ENCODE measurements at regions not wholly inside any gene's neighbourhood (a gene's known extent, or its start where the extent isn't known, plus 50 kb on each side); places are given as distances from the start of the nearest gene placed in this dataset.
A peak's percentile ranks its signal among the peaks of the same experiment; 100 is the strongest.
"Not testable (repeated sequence)": the region's sequence is repeated elsewhere in the genome, so short reads cannot be mapped to it uniquely, and the experiment has no call there.

DNA sequence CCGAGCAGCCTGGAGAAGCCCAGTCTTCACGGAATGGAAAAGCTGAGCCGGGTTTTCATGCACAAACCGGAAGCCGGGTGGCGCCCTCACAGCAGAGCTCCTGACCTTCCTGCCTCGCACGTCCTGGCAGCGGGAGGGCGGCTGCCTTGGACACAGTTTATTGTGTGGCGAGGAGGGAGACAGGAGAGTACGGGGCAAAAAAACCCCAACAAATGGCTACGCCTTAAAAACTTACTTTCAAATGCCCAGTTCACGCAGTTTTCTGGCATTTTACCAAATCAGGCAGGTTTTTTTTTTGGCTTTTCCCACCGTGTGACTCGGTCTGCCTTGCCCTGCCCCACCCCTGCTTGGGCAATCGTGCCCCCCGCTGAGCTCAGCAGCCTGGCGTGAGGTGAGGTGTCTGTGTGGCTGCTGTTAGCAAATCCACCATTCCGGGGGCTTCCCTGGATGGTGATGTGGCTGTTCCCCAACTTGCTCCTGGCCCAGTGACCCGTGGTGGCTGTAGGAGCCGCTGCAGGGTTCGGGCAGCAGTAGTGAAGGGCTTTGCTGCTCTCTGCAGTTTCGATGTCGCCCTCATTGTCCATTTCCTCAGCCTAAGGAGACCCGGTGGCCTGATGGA lies 187.1 kb upstream of the SULF2 start (continued):
- TF ChIP-seq, protein P1, sequence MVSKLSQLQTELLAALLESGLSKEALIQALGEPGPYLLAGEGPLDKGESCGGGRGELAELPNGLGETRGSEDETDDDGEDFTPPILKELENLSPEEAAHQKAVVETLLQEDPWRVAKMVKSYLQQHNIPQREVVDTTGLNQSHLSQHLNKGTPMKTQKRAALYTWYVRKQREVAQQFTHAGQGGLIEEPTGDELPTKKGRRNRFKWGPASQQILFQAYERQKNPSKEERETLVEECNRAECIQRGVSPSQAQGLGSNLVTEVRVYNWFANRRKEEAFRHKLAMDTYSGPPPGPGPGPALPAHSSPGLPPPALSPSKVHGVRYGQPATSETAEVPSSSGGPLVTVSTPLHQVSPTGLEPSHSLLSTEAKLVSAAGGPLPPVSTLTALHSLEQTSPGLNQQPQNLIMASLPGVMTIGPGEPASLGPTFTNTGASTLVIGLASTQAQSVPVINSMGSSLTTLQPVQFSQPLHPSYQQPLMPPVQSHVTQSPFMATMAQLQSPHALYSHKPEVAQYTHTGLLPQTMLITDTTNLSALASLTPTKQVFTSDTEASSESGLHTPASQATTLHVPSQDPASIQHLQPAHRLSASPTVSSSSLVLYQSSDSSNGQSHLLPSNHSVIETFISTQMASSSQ (IDR thresholded peaks at IDR 0.05; ENCODE audit: low read depth) = not testable (repeated sequence)
- TF ChIP-seq, protein P1 (CRISPR knock-in tag; IDR thresholded peaks at IDR 0.05; ENCODE audit: borderline replicate concordance) = 0 out of 2 replicates have a peak, but pooled peaks have one; percentile 25
- TF ChIP-seq, protein P2, sequence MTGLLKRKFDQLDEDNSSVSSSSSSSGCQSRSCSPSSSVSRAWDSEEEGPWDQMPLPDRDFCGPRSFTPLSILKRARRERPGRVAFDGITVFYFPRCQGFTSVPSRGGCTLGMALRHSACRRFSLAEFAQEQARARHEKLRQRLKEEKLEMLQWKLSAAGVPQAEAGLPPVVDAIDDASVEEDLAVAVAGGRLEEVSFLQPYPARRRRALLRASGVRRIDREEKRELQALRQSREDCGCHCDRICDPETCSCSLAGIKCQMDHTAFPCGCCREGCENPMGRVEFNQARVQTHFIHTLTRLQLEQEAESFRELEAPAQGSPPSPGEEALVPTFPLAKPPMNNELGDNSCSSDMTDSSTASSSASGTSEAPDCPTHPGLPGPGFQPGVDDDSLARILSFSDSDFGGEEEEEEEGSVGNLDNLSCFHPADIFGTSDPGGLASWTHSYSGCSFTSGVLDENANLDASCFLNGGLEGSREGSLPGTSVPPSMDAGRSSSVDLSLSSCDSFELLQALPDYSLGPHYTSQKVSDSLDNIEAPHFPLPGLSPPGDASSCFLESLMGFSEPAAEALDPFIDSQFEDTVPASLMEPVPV (CRISPR knock-in tag; IDR thresholded peaks at IDR 0.05) = peak; percentile 42; the same call in 1 of the 2 replicates
- TF ChIP-seq, protein P3, sequence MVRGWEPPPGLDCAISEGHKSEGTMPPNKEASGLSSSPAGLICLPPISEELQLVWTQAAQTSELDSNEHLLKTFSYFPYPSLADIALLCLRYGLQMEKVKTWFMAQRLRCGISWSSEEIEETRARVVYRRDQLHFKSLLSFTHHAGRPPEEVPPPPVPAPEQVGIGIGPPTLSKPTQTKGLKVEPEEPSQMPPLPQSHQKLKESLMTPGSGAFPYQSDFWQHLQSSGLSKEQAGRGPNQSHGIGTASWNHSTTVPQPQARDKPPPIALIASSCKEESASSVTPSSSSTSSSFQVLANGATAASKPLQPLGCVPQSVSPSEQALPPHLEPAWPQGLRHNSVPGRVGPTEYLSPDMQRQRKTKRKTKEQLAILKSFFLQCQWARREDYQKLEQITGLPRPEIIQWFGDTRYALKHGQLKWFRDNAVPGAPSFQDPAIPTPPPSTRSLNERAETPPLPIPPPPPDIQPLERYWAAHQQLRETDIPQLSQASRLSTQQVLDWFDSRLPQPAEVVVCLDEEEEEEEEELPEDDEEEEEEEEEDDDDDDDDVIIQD (CRISPR knock-in tag; IDR thresholded peaks at IDR 0.05; ENCODE audit: low read depth) = peak; percentile 81; the same call in 1 of the 2 replicates
- peak; percentile 41 for TF ChIP-seq XRCC5 (optimal IDR thresholded peaks at IDR 0.05; ENCODE audit: low read length)
- TF ChIP-seq, protein P4, sequence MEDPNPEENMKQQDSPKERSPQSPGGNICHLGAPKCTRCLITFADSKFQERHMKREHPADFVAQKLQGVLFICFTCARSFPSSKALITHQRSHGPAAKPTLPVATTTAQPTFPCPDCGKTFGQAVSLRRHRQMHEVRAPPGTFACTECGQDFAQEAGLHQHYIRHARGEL (CRISPR knock-in tag; IDR thresholded peaks at IDR 0.05) = 0 out of 2 replicates have a peak, but pooled peaks have one; percentile 41
- TF ChIP-seq, protein P5, sequence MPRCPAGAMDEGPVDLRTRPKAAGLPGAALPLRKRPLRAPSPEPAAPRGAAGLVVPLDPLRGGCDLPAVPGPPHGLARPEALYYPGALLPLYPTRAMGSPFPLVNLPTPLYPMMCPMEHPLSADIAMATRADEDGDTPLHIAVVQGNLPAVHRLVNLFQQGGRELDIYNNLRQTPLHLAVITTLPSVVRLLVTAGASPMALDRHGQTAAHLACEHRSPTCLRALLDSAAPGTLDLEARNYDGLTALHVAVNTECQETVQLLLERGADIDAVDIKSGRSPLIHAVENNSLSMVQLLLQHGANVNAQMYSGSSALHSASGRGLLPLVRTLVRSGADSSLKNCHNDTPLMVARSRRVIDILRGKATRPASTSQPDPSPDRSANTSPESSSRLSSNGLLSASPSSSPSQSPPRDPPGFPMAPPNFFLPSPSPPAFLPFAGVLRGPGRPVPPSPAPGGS (CRISPR knock-in tag; IDR thresholded peaks at IDR 0.05) = peak; percentile 12; the same call in 1 of the 2 replicates
- TF ChIP-seq, protein P6, sequence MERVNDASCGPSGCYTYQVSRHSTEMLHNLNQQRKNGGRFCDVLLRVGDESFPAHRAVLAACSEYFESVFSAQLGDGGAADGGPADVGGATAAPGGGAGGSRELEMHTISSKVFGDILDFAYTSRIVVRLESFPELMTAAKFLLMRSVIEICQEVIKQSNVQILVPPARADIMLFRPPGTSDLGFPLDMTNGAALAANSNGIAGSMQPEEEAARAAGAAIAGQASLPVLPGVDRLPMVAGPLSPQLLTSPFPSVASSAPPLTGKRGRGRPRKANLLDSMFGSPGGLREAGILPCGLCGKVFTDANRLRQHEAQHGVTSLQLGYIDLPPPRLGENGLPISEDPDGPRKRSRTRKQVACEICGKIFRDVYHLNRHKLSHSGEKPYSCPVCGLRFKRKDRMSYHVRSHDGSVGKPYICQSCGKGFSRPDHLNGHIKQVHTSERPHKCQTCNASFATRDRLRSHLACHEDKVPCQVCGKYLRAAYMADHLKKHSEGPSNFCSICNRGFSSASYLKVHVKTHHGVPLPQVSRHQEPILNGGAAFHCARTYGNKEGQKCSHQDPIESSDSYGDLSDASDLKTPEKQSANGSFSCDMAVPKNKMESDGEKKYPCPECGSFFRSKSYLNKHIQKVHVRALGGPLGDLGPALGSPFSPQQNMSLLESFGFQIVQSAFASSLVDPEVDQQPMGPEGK (CRISPR knock-in tag; IDR thresholded peaks at IDR 0.05) = peak; percentile 31; the same call in 1 of the 2 replicates
- TF ChIP-seq, protein P7, sequence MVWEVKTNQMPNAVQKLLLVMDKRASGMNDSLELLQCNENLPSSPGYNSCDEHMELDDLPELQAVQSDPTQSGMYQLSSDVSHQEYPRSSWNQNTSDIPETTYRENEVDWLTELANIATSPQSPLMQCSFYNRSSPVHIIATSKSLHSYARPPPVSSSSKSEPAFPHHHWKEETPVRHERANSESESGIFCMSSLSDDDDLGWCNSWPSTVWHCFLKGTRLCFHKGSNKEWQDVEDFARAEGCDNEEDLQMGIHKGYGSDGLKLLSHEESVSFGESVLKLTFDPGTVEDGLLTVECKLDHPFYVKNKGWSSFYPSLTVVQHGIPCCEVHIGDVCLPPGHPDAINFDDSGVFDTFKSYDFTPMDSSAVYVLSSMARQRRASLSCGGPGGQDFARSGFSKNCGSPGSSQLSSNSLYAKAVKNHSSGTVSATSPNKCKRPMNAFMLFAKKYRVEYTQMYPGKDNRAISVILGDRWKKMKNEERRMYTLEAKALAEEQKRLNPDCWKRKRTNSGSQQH (CRISPR knock-in tag; IDR thresholded peaks at IDR 0.05; ENCODE audit: low read depth) = 0 out of 2 replicates have a peak, but pooled peaks have one; percentile 30
- TF ChIP-seq GATAD2A (CRISPR knock-in tag; IDR thresholded peaks at IDR 0.05) = peak; percentile 49; the same call in 1 of the 2 replicates
- peak; percentile 37; the same call in 1 of the 2 replicates for TF ChIP-seq HOXA3 (CRISPR knock-in tag; IDR thresholded peaks at IDR 0.05)
- TF ChIP-seq KLF13 (CRISPR knock-in tag; IDR thresholded peaks at IDR 0.05) = 0 out of 2 replicates have a peak, but pooled peaks have one; percentile 26
- 0 out of 2 replicates have a peak, but pooled peaks have one; percentile 50 for TF ChIP-seq ZNF543 (CRISPR knock-in tag; IDR thresholded peaks at IDR 0.05)
- TF ChIP-seq PRPF4 (IDR thresholded peaks at IDR 0.05; ENCODE audit: low read depth, low read length, poor library complexity, severe bottlenecking) = peak; percentile 61
